Kidney (tissue), 13 donors: ENCODE measurements at regions not wholly inside any gene's neighbourhood (a gene's known extent, or its start where the extent isn't known, plus 50 kb on each side); places are given as distances from the start of the nearest gene placed in this dataset.

Experiments
- DNase-seq, 5 donors: peaks; one replicate each; pipeline ENCODE4 v3.0.0-alpha.2; 2013 to 2020
- FAIRE-seq: peaks from 2 replicates; lab custom pipeline; 2012; peaks lifted over from hg19 to GRCh38; lab: Jason Lieb, UNC
- H3K27ac ChIP-seq, 2 donors: one replicate each; pipeline ENCODE4 v1.7.0; 2013; ENCODE audit warnings: low read depth in 2 of 2, low read length in 2 of 2, inconsistent platforms in 1 of 2
- H3K27me3 ChIP-seq: one replicate; pipeline ENCODE4 v1.7.1; 2013; ENCODE audit warnings: low read length, inconsistent platforms; ENCODE audit not compliant: control insufficient read depth, insufficient read depth
- H3K36me3 ChIP-seq, 3 donors: one replicate each; pipeline versions ENCODE4 v1.7.0 to v1.7.1; 2013; ENCODE audit warnings: low read length in 3 of 3, control low read depth in 1 of 3, inconsistent platforms in 1 of 3; ENCODE audit not compliant: insufficient read depth in 3 of 3, control insufficient read depth in 2 of 3
- H3K4me1 ChIP-seq, 3 donors: one replicate each; pipeline versions ENCODE4 v1.7.0 to v1.7.1; 2013; ENCODE audit warnings: low read length in 3 of 3, inconsistent platforms in 1 of 3, low read depth in 1 of 3; ENCODE audit not compliant: control insufficient read depth in 2 of 3, insufficient read depth in 2 of 3
- H3K4me3 ChIP-seq, 3 donors: one replicate each; pipeline versions ENCODE4 v1.7.0 to v1.8.1; 2013; ENCODE audit warnings: low read length in 3 of 3, control low read depth in 1 of 3, inconsistent platforms in 1 of 3
- H3K9ac ChIP-seq, 3 donors: one replicate each; pipeline versions ENCODE4 v1.7.0 to v1.7.1; 2013; ENCODE audit warnings: low read length in 3 of 3, control low read depth in 1 of 3, inconsistent platforms in 1 of 3
- H3K9me3 ChIP-seq, 3 donors: one replicate each; pipeline versions ENCODE4 v1.7.0 to v1.7.1; 2013; ENCODE audit warnings: low read length in 3 of 3, control low read depth in 1 of 3, inconsistent platforms in 1 of 3; ENCODE audit not compliant: control insufficient read depth in 2 of 3, insufficient read depth in 1 of 3
- intact Hi-C: fragments of 100-400 bp; cut with DNase I; formaldehyde crosslinking; loops from one replicate; pipeline ENCODE4 v1.11.1; 2022
- TF ChIP-seq, protein P1 (sequence below): IDR thresholded peaks from 3 replicates; pipeline ENCODE4 v1.5.1; 2012; ENCODE audit warnings: mild to moderate bottlenecking, moderate library complexity, borderline replicate concordance; ENCODE audit not compliant: insufficient read depth; ENCODE audit errors: extremely low read depth
- donor health status: control.
- donor health status: control.
- donor health status: control.
- donor health status: control.
- donor health status: control.
- donor health status: DM: yes; HTN: yes; CAD: no.
- donor health status: Normal renal cell carcinoma (clear cell type).

DNA sequence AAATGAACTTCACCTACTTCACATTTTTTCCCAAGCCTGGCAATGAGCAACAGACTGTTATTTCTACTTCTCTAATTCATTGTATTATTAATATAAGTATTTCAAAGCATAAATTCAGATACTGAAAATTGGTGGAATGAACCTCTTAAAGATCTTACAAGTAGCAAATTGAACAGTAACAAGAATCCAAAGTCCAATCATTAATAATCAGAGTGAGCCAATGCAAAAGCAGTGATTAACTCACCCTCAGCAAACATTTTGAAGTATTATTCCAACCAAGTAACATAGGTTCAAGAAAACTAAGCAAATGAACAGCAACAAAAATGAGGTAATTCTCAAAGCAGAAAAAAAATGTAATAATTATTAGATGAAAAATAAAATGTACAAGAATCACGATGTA, 288.1 kb upstream of the ZC3H15 start:
- Histone ChIP-seq H3K36me3 (no peaks in the 10 kb centered on the region), H3K27me3 (no peaks in the 10 kb centered on the region), H3K4me1 (no peaks in the 10 kb centered on the region), H3K9ac (no peak overlapping the region), H3K27ac (no peak overlapping the region), H3K9me3 (no peaks in the 10 kb centered on the region), H3K4me3 (no peak overlapping the region)
- DNase-seq, result no peak
- TF ChIP-seq, protein P1, sequence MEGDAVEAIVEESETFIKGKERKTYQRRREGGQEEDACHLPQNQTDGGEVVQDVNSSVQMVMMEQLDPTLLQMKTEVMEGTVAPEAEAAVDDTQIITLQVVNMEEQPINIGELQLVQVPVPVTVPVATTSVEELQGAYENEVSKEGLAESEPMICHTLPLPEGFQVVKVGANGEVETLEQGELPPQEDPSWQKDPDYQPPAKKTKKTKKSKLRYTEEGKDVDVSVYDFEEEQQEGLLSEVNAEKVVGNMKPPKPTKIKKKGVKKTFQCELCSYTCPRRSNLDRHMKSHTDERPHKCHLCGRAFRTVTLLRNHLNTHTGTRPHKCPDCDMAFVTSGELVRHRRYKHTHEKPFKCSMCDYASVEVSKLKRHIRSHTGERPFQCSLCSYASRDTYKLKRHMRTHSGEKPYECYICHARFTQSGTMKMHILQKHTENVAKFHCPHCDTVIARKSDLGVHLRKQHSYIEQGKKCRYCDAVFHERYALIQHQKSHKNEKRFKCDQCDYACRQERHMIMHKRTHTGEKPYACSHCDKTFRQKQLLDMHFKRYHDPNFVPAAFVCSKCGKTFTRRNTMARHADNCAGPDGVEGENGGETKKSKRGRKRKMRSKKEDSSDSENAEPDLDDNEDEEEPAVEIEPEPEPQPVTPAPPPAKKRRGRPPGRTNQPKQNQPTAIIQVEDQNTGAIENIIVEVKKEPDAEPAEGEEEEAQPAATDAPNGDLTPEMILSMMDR, result no peak
- intact Hi-C loops, result no loop called here
- peak; percentile 58 for FAIRE-seq

DNA sequence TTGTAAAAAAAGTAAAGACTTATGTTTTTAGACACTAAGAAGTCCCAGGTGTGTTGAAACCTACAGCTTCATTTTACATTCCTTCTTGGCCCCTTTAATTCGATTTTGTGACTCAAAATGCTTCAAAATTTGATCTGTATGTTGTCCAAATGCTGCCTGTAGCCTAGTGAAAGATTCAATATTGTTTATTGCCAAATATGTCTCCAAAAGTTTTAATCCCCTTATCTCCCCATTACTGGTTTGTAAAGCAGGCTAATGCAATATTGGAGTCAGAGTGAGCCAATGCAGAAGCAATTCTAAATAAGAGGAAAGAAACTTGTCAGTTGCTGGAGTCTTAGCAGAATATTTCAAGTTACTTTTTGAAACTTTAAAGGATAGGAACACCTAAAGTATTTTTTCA, 287.0 kb upstream of the ZC3H15 start:
- Histone ChIP-seq H3K4me1 (no peaks in the 10 kb centered on the region), H3K4me3 (no peak overlapping the region), H3K27me3 (no peaks in the 10 kb centered on the region), H3K9me3 (no peaks in the 10 kb centered on the region), H3K36me3 (no peaks in the 10 kb centered on the region), H3K9ac (no peak overlapping the region), H3K27ac (no peak overlapping the region)
- TF ChIP-seq, protein P1, result no peak
- intact Hi-C loops, result no loop called here
- DNase-seq, result no peak
- no peak for FAIRE-seq

DNA sequence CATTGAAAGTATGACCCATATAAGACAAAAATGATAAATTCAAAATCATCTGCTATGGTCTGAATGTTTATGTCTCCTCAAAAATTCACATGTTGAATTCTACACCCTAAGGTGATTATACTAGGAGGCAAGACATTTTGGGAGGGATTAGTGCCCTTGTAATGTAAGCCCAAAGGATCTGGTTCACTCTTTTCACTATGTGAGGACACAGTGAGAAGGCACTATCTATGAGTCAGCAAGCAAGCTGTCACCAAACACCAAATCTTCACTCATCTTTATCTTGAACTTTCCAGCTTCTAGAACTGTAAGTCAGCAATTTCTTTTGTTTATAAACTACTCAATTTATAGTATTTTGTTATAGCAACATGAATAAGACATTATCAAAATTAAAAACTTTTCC, 284.7 kb upstream of the ZC3H15 start:
- no peak for DNase-seq
- Histone ChIP-seq H3K4me1 (no peaks in the 10 kb centered on the region), H3K27me3 (no peaks in the 10 kb centered on the region), H3K27ac (no peak overlapping the region), H3K9me3 (no peaks in the 10 kb centered on the region), H3K9ac (no peak overlapping the region), H3K4me3 (no peak overlapping the region), H3K36me3 (no peaks in the 10 kb centered on the region)
- no peak for FAIRE-seq
- intact Hi-C loops, result no loop called here
- TF ChIP-seq, protein P1, result no peak

DNA sequence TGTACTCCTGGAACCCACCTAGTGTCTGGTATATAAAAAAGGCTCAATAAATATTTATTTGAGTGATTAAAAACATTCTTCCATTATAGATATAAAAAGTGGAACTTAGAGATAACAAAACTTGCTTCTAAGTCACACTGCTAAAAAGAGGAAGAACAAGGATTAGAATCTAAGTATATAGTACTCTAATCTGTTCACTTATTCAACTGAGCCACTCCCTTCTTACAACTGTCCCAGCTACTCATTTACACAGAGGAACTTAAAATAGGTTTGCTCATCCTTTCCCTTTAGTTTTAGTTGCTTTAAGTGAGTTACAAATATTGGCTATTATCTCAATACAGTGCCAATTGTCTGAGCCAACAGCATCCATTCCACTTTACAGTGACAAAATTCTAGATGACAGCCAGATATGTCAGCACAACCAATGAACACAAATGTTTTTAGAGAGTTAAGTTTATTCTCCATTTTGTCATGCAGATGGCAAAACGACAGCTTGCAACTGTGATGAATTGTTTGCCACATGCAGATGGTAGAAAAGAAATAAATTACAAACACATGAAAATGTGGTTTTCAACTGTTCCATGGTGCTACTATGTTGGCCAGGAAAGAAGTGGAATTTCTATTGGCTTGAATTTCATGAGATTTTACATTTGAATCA, 280.7 kb upstream of the ZC3H15 start:
- no peaks in the 10 kb centered on the region for H3K36me3 ChIP-seq
- no peak overlapping the region for H3K4me3 ChIP-seq
- FAIRE-seq (peak; percentile 52), DNase-seq (no peak)
- no peak overlapping the region for H3K9ac ChIP-seq
- no peaks in the 10 kb centered on the region for H3K9me3 ChIP-seq
- no peak overlapping the region for H3K27ac ChIP-seq
- no peaks in the 10 kb centered on the region for H3K4me1 ChIP-seq
- TF ChIP-seq, protein P1, result no peak
- intact Hi-C loops, result no loop called here
- H3K27me3 ChIP-seq, result no peaks in the 10 kb centered on the region
